NT2/D1 (cell line): ENCODE measurements at regions not wholly inside any gene's neighbourhood (a gene's known extent, or its start where the extent isn't known, plus 50 kb on each side); places are given as distances from the start of the nearest gene placed in this dataset.

Source experiments
- DNase-seq: peaks from one replicate; pipeline ENCODE4 v3.0.0-alpha.2; 2011; ENCODE audit warnings: low read depth, low spot score
- H3K27me3 ChIP-seq: 2 replicates; pipeline ENCODE4 v1.6.0; 2011; ENCODE audit warnings: mild to moderate bottlenecking; ENCODE audit not compliant: insufficient read length, insufficient read depth
- H3K36me3 ChIP-seq: 2 replicates; pipeline ENCODE4 v1.6.1; 2011; ENCODE audit warnings: mild to moderate bottlenecking, low read length, mixed read lengths; ENCODE audit not compliant: insufficient read depth, insufficient read length
- H3K4me1 ChIP-seq: 2 replicates; pipeline ENCODE4 v1.5.1; 2011; ENCODE audit not compliant: insufficient read depth, insufficient read length
- H3K4me3 ChIP-seq: 2 replicates; pipeline ENCODE4 v1.5.1; 2011; ENCODE audit warnings: low read depth; ENCODE audit not compliant: insufficient read length
- H3K9ac ChIP-seq: 2 replicates; pipeline ENCODE4 v1.6.0; 2011; ENCODE audit warnings: low read depth; ENCODE audit not compliant: insufficient read length
- H3K9me3 ChIP-seq: 2 replicates; pipeline ENCODE4 v1.5.1; 2011; ENCODE audit warnings: mild to moderate bottlenecking, low read length; ENCODE audit not compliant: insufficient read depth
- SUZ12 ChIP-seq: IDR thresholded peaks from 2 replicates; pipeline ENCODE4 v1.6.1; 2011; ENCODE audit not compliant: insufficient read length, insufficient read depth; ENCODE audit errors: extremely low read depth
- YY1 ChIP-seq: IDR thresholded peaks from 2 replicates; pipeline ENCODE4 v1.6.1; 2011; ENCODE audit not compliant: insufficient read length, insufficient read depth
- ZNF274 ChIP-seq: IDR thresholded peaks from 2 replicates; pipeline ENCODE4 v1.6.1; 2011; ENCODE audit warnings: mild to moderate bottlenecking, low read depth, low read length

- H3K9me3 ChIP-seq: no peaks in the 10 kb centered on the region
- no peaks in the 10 kb centered on the region for H3K36me3 ChIP-seq
- TF ChIP-seq SUZ12 (no peak), YY1 (no peak), ZNF274 (no peak)
- H3K4me3 ChIP-seq: no peak overlapping the region
- no peaks in the 10 kb centered on the region for H3K27me3 ChIP-seq
- H3K9ac ChIP-seq: no peak overlapping the region
- no peaks in the 10 kb centered on the region for H3K4me1 ChIP-seq
- DNase-seq: no peak
These were observed 52.3 kb upstream of the TMCC3 start for GRCh38 chr12:94702696-94703095.

- Histone ChIP-seq H3K4me1 (no peaks in the 10 kb centered on the region), H3K4me3 (no peak overlapping the region), H3K9me3 (no peaks in the 10 kb centered on the region), H3K27me3 (no peaks in the 10 kb centered on the region), H3K36me3 (no peaks in the 10 kb centered on the region), H3K9ac (no peak overlapping the region)
- TF ChIP-seq ZNF274 (no peak), SUZ12 (no peak), YY1 (no peak)
- DNase-seq: no peak
These were observed 51.4 kb upstream of the TMCC3 start for GRCh38 chr12:94701711-94702110.

- H3K4me1 ChIP-seq: no peaks in the 10 kb centered on the region
- DNase-seq: no peak
These were observed 50.3 kb upstream of the TMCC3 start for GRCh38 chr12:94700662-94701061.

More at GRCh38 chr12:94700662-94701061, 50.3 kb upstream of the TMCC3 start:
- Histone ChIP-seq H3K27me3 (no peaks in the 10 kb centered on the region), H3K9ac (no peak overlapping the region), H3K36me3 (no peaks in the 10 kb centered on the region), H3K4me3 (no peak overlapping the region), H3K9me3 (no peaks in the 10 kb centered on the region)
- TF ChIP-seq ZNF274 (no peak), YY1 (no peak), SUZ12 (no peak)
